ENCODE measurements at regions not wholly inside any gene's neighbourhood (a gene's known extent, or its start where the extent isn't known, plus 50 kb on each side); places are given as distances from the start of the nearest gene placed in this dataset.
A peak's percentile ranks its signal among the peaks of the same experiment; 100 is the strongest.
"Not testable (repeated sequence)": the region's sequence is repeated elsewhere in the genome, so short reads cannot be mapped to it uniquely, and the experiment has no call there.

DNA sequence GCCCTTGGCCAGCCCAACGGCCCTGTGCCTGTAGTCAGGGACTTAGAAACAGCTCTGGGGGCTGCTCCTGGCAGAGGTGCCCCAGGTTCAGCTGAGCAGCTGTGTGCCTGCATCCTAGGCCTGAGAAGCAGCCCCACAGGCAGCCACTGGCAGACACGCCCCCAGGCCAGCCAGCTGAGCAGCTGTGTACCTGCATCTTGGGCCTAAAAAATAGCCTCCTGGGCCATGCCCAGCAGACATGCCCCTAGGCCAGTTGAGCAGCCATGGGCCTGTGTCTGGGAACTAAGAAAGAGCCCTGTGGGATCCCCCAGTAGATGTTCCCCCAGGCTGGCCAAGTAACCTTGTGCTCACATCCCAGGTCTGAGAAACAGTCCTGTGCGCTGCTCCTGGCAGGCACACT is 64.0 kb downstream of the TBR1 start:
- no peak for DNase-seq (ENCODE audit: low read depth in 1 of 2, low spot score in 2 of 2)
- Histone ChIP-seq H3K36me3 (no peaks in the 10 kb centered on the region), H3K9me3 (replicated peaks) (0 out of 2 replicates have a peak, but pooled peaks cover 5% of the 10 kb centered on the region), H3K4me1 (replicated peaks) (no peaks in the 10 kb centered on the region), H3K27me3 (replicated peaks) (no peaks in the 10 kb centered on the region), H3K4me3 (no peak overlapping the region), H3K27ac (no peak overlapping the region)

DNA sequence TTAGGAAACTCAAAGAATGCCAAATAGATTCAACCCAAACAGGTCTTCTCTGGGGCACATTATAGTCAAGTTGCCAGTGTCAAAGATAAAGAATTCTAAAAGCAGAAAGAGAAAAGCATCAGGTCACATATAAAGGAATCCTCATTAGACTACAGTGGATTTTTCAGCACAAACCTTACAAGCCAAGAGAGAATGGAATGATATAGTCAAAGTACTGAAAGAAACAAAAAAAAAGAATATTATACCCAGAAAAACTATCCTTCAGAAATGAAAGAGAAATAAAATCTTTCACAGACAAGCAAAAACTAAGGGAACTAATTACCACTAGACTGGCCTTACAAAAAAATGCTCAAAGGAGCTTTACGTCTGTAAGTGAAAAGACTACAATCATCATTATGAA is 65.5 kb downstream of the TBR1 start:
- H3K4me1 ChIP-seq (replicated peaks): no peaks in the 10 kb centered on the region
- no peak overlapping the region for H3K27ac ChIP-seq
- H3K4me3 ChIP-seq: no peak overlapping the region
- no peak for DNase-seq (ENCODE audit: low read depth in 1 of 2, low spot score in 2 of 2)
- H3K27me3 ChIP-seq (replicated peaks): no peaks in the 10 kb centered on the region
- 0 out of 2 replicates have a peak, but pooled peaks cover 5% of the 10 kb centered on the region for H3K9me3 ChIP-seq (replicated peaks)
- H3K36me3 ChIP-seq: no peaks in the 10 kb centered on the region

DNA sequence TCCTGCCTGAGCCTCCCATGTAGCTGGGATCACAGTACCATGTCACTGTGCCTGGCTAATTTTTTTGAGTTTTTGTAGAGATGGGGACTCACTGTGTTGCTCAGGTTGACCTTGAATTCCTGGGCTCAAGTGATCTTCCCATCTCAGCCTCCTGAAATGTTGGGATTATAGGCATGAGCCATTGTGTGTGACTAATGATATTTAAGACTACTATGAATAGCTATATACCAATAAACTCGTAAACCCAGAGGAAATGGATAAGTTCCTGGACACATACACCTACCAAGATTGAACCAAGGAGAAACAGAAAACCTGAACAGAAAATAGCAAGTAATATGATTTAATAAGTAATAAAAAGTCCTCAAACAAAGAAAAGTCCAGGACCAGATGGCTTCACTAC is 68.0 kb downstream of the TBR1 start:
- no peak overlapping the region for H3K4me3 ChIP-seq
- H3K27ac ChIP-seq: no peak overlapping the region
- H3K4me1 ChIP-seq (replicated peaks): no peaks in the 10 kb centered on the region
- H3K36me3 ChIP-seq: no peaks in the 10 kb centered on the region
- DNase-seq (ENCODE audit: low read depth in 1 of 2, low spot score in 2 of 2): no peak
- 0 out of 2 replicates have a peak, but pooled peaks cover 5% of the 10 kb centered on the region for H3K9me3 ChIP-seq (replicated peaks)
- no peaks in the 10 kb centered on the region for H3K27me3 ChIP-seq (replicated peaks)

DNA sequence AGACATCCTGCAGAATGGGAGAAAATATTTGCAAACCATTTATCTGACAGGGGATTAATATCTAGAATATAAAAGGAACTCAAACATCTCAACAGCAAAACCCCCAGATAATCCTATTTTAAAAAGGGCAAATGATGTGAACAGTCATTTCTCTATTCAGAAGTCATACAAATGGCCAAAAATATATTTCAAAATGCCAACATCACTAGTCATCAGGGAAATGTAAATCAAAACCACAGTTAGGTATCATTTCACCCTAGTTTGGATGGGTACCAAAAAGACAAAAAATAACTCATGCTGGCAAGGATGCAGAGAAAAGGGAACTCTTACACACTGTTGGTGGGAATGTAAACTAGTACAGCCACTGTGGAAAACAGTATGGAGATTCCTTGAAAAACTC is 70.0 kb downstream of the TBR1 start:
- Histone ChIP-seq H3K4me1 (replicated peaks) (no peaks in the 10 kb centered on the region), H3K9me3 (replicated peaks) (no peaks in the 10 kb centered on the region), H3K36me3 (no peaks in the 10 kb centered on the region), H3K4me3 (no peak overlapping the region), H3K27ac (no peak overlapping the region), H3K27me3 (replicated peaks) (no peaks in the 10 kb centered on the region)
- DNase-seq (ENCODE audit: low read depth in 1 of 2, low spot score in 2 of 2): no peak

DNA sequence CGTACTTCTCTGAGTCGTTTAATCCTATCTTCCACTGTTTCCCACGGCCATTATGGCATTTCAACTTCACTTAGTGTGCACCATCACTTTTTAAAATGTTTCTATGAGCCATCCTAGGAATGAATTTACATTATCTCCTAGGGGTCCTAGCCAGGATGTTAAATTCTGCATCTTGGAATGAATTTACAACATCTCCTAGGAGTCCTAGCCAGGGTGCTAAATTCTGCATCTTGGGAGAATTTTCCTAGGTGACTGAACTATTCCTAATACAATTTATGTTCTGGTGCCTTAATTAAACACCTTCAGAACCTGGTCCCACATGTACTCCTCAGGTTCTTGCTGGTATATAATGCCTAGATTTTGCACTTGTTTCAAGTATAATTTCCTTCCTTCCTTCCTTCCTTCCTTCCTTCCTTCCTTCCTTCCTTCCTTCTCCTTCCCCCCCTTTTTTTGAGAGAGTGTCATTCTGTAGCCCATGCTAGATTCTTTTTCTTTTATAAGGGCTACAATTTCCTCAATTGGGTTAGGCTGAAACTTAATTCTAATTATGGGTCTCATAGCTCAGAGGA is 72.1 kb downstream of the TBR1 start:
- H3K4me3 ChIP-seq: no peak overlapping the region
- no peak for DNase-seq (ENCODE audit: low read depth in 1 of 2, low spot score in 2 of 2)
- H3K4me1 ChIP-seq (replicated peaks): no peaks in the 10 kb centered on the region
- no peaks in the 10 kb centered on the region for H3K36me3 ChIP-seq
- H3K27ac ChIP-seq: no peak overlapping the region
- H3K9me3 ChIP-seq (replicated peaks): no peaks in the 10 kb centered on the region
- no peaks in the 10 kb centered on the region for H3K27me3 ChIP-seq (replicated peaks)

DNA sequence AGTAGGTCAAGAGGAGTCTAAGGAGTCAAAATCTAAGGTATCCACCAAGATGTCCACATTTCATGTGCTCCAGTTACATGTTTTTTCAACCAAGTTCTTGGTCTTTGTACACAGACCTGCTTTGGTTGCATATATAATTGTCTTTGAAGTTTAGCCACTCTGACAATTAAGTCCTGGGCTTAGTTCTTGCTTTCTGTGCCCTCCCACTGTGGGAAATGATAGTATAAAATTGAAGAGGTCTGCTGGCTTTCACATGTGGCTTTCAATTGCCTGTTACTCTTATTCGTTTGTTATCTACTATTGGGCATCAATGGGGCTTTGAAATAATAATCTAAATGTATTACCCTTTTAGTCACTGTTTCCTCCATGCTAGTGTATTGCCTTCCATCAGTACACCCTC is 72.8 kb downstream of the TBR1 start:
- H3K36me3 ChIP-seq: no peaks in the 10 kb centered on the region
- no peak overlapping the region for H3K27ac ChIP-seq
- H3K9me3 ChIP-seq (replicated peaks): no peaks in the 10 kb centered on the region
- DNase-seq (ENCODE audit: low read depth in 1 of 2, low spot score in 2 of 2): no peak
- H3K4me3 ChIP-seq: no peak overlapping the region
- no peaks in the 10 kb centered on the region for H3K4me1 ChIP-seq (replicated peaks)
- no peaks in the 10 kb centered on the region for H3K27me3 ChIP-seq (replicated peaks)

DNA sequence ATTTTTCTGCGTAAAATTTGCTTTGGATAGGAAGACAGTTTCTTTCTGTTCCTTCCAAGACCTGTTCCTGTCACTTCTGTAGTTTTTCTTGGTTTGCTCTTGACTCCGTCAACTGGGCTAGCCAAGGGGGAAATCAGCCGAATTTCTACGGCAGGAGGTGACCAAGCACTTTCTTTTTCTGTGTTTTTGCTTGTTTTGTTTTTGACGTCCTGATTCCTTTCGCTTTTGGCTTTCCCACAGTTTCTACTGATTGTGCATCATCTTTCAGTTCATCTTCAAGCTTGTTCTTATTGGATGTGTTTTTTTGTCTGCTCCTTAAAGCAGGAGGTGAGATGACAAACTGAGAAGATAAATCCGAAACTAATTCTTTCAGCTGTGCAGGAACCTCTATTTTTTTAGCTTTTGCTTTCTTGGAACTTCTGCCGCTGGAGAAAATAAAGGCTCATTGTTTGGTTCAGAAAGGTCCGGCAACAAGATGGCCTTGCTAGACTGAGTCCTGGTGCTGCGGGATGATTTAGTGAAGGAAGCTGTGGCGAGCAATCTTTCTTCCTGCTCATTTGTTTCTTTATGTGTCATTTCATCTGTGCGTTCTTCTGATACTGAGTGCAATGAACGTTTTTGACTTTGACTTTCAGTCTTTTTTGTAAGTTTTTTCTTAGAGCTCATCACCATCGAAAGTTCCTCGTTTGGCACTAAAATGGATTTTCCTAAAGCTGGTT is 85.0 kb downstream of the TBR1 start:
- not testable (repeated sequence) for H3K4me1 ChIP-seq (replicated peaks); H3K27me3 ChIP-seq (replicated peaks); H3K9me3 ChIP-seq (replicated peaks); H3K36me3 ChIP-seq; H3K27ac ChIP-seq
- peak overlapping the region; percentile 34 for H3K4me3 ChIP-seq
- peak in 1 of 2 experiments; percentile 19 for DNase-seq (ENCODE audit: low read depth in 1 of 2, low spot score in 2 of 2)

DNA sequence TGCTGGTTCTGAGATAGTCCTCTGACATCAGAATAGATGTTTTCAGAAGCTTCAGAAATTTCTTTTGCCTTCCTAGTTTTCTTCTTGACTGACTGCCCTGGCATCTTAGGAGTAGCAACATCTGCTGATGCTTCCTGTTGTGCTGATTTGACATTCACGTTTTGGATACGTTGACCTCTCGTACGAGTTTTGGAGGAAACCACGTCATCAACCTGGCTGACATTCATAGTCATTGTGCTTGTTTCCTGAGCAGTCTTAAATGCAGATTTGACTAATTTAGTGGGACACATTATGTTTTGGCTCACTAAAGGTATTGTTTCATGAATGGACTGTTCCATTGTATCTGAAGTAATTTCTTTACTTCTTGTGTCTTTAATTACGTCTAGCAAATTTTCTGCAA is 86.2 kb downstream of the TBR1 start:
- not testable (repeated sequence) for H3K4me1 ChIP-seq (replicated peaks); H3K9me3 ChIP-seq (replicated peaks); DNase-seq (ENCODE audit: low read depth in 1 of 2, low spot score in 2 of 2); H3K27me3 ChIP-seq (replicated peaks); H3K27ac ChIP-seq; H3K4me3 ChIP-seq; H3K36me3 ChIP-seq

DNA sequence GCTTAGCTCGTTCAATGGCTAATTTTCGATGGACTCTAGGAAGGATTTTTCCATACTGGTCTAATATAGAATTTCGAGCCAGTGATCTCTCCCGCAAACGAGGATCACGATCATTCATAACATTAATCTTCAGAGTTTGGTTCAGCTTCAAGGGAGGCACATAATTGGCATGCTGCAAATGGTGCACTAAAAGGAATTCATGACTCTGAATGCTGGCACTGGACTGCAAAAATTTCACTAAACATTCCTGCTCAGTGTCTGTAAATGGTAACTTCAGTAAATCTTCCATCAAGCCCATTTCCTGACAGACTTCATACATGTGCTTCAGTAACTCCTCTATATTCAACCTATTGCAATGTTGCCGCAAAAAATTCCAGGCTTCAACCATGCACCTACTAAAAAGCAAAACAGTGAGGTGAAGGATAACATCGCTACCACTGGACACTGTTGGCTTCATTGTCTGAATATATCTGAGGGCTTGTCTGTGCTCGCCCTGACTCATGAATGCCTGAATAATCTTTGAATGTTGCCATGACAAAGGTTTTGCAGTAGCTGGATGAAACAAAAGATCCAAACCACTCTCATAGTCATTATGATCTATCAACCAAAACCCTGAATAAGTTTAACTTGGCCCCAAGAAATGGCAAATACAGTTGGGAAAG is 88.7 kb downstream of the TBR1 start:
- not testable (repeated sequence) for H3K9me3 ChIP-seq (replicated peaks); H3K36me3 ChIP-seq; H3K4me1 ChIP-seq (replicated peaks); H3K27me3 ChIP-seq (replicated peaks); H3K4me3 ChIP-seq; DNase-seq (ENCODE audit: low read depth in 1 of 2, low spot score in 2 of 2); H3K27ac ChIP-seq

DNA sequence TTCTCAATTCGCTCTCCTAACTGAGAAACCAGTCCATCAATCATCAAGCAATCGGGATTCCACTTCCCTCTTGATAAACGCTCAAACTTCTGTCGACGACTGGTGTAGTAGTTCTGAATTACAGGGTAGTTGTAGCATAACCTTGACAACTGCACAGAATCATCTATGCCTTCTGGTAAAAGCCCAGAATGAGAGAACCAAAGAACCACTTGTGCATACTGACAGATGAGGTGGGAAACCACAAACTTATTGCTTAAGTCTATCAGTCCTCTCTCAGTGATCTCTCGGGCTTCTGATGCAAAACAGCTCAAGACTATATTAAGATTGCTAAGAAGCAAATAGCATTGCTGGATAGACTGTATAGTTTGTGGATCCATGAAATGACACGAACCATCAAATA is 89.4 kb downstream of the TBR1 start:
- H3K36me3 ChIP-seq; H3K4me1 ChIP-seq (replicated peaks); H3K9me3 ChIP-seq (replicated peaks); DNase-seq (ENCODE audit: low read depth in 1 of 2, low spot score in 2 of 2); H3K4me3 ChIP-seq; H3K27ac ChIP-seq; H3K27me3 ChIP-seq (replicated peaks): not testable (repeated sequence)

DNA sequence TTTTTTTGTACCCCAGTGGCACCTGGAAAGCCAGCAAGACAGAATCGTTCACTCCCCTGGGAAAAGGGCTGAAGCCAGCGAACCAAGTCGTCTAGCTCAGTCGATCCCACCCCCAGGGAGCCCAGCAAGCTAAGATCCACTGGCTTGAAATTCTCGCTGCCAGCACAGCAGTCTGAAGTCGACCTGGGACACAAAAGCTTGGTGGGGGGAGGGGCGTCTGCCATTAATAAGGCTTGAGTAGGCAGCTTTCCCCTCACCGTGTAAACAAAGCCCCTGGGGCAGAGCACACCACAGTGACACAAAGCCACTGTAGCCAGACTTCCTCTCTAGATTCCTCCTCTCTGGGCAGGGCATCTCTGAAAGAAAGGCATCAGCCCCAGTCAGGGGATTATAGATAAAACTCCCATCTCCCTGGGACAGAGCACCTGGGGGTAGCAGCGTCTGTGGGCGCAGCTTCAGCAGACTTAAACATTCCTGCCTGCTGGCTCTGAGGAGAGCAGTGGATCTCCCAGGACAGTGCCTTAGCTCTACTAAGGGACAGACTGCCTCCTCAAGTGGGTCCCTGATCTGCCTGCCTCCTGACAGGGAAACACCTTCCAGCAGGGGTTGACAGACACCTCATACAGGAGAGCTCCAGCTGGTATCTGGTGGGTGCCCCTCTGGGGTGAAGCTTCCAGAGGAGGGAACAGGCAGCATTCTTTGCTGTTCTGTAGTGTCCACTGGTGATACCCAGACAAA is 97.4 kb downstream of the TBR1 start:
- H3K27ac ChIP-seq; H3K4me3 ChIP-seq; H3K36me3 ChIP-seq; H3K27me3 ChIP-seq (replicated peaks); H3K4me1 ChIP-seq (replicated peaks); H3K9me3 ChIP-seq (replicated peaks); DNase-seq (ENCODE audit: low read depth in 1 of 2, low spot score in 2 of 2): not testable (repeated sequence)

DNA sequence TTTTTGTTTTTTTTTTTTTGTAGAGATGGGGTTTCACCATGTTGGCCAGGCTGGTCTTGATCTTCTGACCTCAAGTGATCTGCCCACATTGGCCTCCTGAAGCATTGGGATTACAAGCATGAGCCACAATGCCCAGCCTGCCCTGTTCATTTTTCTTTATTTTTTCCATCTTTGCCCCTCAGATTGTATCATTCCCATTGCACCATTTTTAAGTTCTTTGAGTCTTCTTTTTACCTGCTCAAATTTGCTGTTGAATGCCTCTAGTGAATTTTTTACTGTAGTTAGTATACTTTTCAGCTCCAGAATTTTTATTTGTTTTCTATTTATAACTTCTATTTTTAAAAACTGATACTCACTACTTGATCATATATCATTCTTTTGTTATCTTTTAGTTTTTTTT is 101.4 kb upstream of the SLC4A10 start:
- no peak for DNase-seq (ENCODE audit: low read depth in 1 of 2, low spot score in 2 of 2)
- no peaks in the 10 kb centered on the region for H3K36me3 ChIP-seq
- H3K4me1 ChIP-seq (replicated peaks): no peaks in the 10 kb centered on the region
- H3K9me3 ChIP-seq (replicated peaks): no peaks in the 10 kb centered on the region
- no peak overlapping the region for H3K4me3 ChIP-seq
- H3K27ac ChIP-seq: no peak overlapping the region
- H3K27me3 ChIP-seq (replicated peaks): no peaks in the 10 kb centered on the region

DNA sequence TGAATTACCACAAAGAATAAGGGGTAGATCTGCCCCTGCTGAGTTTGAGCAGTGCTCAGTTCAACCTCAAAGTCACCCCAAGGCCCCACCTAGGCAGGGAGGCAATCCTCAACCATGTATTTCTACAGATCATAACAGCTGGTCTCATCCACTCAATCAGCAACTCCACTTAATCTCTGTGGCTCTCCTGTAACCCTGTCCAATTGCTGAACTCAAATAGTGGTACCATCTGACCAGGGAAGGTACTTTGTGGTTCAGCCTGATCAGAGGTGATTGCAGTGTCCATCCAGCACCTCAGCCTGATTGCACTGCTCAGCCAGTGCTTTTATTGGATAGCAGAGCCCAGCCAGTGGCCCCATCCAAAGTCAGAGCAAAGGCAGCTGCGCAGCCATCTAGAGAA is 91.0 kb upstream of the SLC4A10 start:
- Histone ChIP-seq H3K4me3 (no peak overlapping the region), H3K27ac (no peak overlapping the region), H3K9me3 (replicated peaks) (no peaks in the 10 kb centered on the region), H3K4me1 (replicated peaks) (no peaks in the 10 kb centered on the region), H3K27me3 (replicated peaks) (no peaks in the 10 kb centered on the region), H3K36me3 (no peaks in the 10 kb centered on the region)
- no peak for DNase-seq (ENCODE audit: low read depth in 1 of 2, low spot score in 2 of 2)

DNA sequence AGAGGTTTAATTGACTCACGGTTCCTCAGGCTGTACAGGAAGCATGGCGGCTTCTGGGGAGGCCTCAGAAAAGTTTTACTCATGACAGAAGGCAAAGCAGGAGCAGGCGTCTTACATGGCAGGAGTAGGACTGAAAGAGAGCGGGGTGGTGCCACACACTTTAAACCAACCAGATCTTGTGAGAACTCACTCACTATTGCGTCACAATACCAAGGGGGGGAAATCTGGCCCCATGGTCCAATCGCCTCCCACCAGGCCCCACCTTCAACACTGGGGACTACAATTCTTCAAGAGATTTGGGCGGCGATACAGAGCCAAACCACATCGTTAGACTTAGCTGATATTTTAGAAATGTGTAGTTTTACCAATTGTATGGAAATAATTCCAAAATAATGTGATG is 77.6 kb upstream of the SLC4A10 start:
- Histone ChIP-seq H3K27me3 (replicated peaks) (no peaks in the 10 kb centered on the region), H3K36me3 (no peaks in the 10 kb centered on the region), H3K4me1 (replicated peaks) (no peaks in the 10 kb centered on the region), H3K4me3 (no peak overlapping the region), H3K9me3 (replicated peaks) (no peaks in the 10 kb centered on the region), H3K27ac (no peak overlapping the region)
- DNase-seq (ENCODE audit: low read depth in 1 of 2, low spot score in 2 of 2): no peak

Measured in SJSA1 (cell line).